Kidney epithelial cell (primary cell): ENCODE measurements at regions not wholly inside any gene's neighbourhood (a gene's known extent, or its start where the extent isn't known, plus 50 kb on each side); places are given as distances from the start of the nearest gene placed in this dataset.

ENCODE experiments used
- DNase-seq: peaks from one replicate; pipeline ENCODE4 v3.0.0-alpha.2; 2010; ENCODE audit warnings: low read depth
- H3K27me3 ChIP-seq: 2 replicates; pipeline ENCODE4 v1.6.0; 2011; ENCODE audit warnings: low read length; ENCODE audit not compliant: control insufficient read depth, insufficient read depth
- H3K36me3 ChIP-seq: 2 replicates; pipeline ENCODE4 v1.5.1; 2011; ENCODE audit warnings: low read length; ENCODE audit not compliant: control insufficient read depth, insufficient read depth
- H3K4me3 ChIP-seq: 2 replicates; pipeline ENCODE4 v1.5.1; 2011; ENCODE audit warnings: low read depth, mild to moderate bottlenecking, control low read depth, low read length
- CTCF ChIP-seq: IDR thresholded peaks from 2 replicates; pipeline ENCODE4 v1.5.1; 2011; ENCODE audit warnings: mild to moderate bottlenecking, moderate library complexity, low read length, control low read depth, inconsistent platforms; ENCODE audit not compliant: insufficient read depth, poor library complexity, severe bottlenecking

GRCh38 chr13:62973804-62974203, 1558.2 kb upstream of the PCDH20 start:
- Histone ChIP-seq H3K27me3 (no peaks in the 10 kb centered on the region), H3K36me3 (no peaks in the 10 kb centered on the region), H3K4me3 (no peak overlapping the region)
- TF ChIP-seq CTCF, result no peak
- no peak for DNase-seq

- no peak for DNase-seq
- Histone ChIP-seq H3K36me3 (no peaks in the 10 kb centered on the region), H3K4me3 (no peak overlapping the region), H3K27me3 (no peaks in the 10 kb centered on the region)
- no peak for TF ChIP-seq CTCF
Measured at GRCh38 chr13:62964522-62964921, 1548.9 kb upstream of the PCDH20 start.

GRCh38 chr13:62960723-62961122, 1545.1 kb upstream of the PCDH20 start:
- TF ChIP-seq CTCF, result no peak
- no peak overlapping the region for H3K4me3 ChIP-seq
- no peaks in the 10 kb centered on the region for H3K27me3 ChIP-seq
- H3K36me3 ChIP-seq, result no peaks in the 10 kb centered on the region
- no peak for DNase-seq

- Histone ChIP-seq H3K36me3 (no peaks in the 10 kb centered on the region), H3K27me3 (no peaks in the 10 kb centered on the region), H3K4me3 (no peak overlapping the region)
- TF ChIP-seq CTCF, result no peak
- DNase-seq, result no peak
Measured at GRCh38 chr13:62933809-62934208, 1518.2 kb upstream of the PCDH20 start.

- TF ChIP-seq CTCF, result no peak
- no peak for DNase-seq
Measured at GRCh38 chr13:62932256-62932883, 1516.7 kb upstream of the PCDH20 start.

GRCh38 chr13:62931853-62932252, 1516.2 kb upstream of the PCDH20 start:
- no peaks in the 10 kb centered on the region for H3K27me3 ChIP-seq
- no peak overlapping the region for H3K4me3 ChIP-seq
- no peaks in the 10 kb centered on the region for H3K36me3 ChIP-seq
- no peak for DNase-seq
- no peak for TF ChIP-seq CTCF

More at GRCh38 chr13:62932256-62932883, 1516.7 kb upstream of the PCDH20 start:
- Histone ChIP-seq H3K4me3 (no peak overlapping the region), H3K36me3 (no peaks in the 10 kb centered on the region), H3K27me3 (no peaks in the 10 kb centered on the region)
